WI38 (cell line): ENCODE measurements at regions not wholly inside any gene's neighbourhood (a gene's known extent, or its start where the extent isn't known, plus 50 kb on each side); places are given as distances from the start of the nearest gene placed in this dataset.

Source experiments
- H3K4me3 ChIP-seq: 2 replicates; pipeline ENCODE4 v1.5.1; 2011; ENCODE audit warnings: low read depth, mild to moderate bottlenecking, control low read depth, low read length
- CTCF ChIP-seq: IDR thresholded peaks from 2 replicates; pipeline ENCODE4 v1.5.1; 2012; ENCODE audit warnings: low read depth, mild to moderate bottlenecking, control low read depth, low read length

GRCh38 chr13:89721216-89721615 is 1626.3 kb upstream of the MIR17HG start:
- no peak overlapping the region for H3K4me3 ChIP-seq
- TF ChIP-seq CTCF = no peak

- TF ChIP-seq CTCF = no peak
- H3K4me3 ChIP-seq = no peak overlapping the region
Measured at GRCh38 chr13:89726690-89727435, 1620.6 kb upstream of the MIR17HG start.

- no peak for TF ChIP-seq CTCF
- no peak overlapping the region for H3K4me3 ChIP-seq
Measured at GRCh38 chr13:89733829-89734228, 1613.7 kb upstream of the MIR17HG start.

GRCh38 chr13:89737051-89737450 is 1610.4 kb upstream of the MIR17HG start:
- no peak for TF ChIP-seq CTCF
- H3K4me3 ChIP-seq = no peak overlapping the region

GRCh38 chr13:89738072-89738471 is 1609.4 kb upstream of the MIR17HG start:
- no peak for TF ChIP-seq CTCF
- H3K4me3 ChIP-seq = no peak overlapping the region

GRCh38 chr13:89740994-89741685 is 1606.3 kb upstream of the MIR17HG start:
- no peak overlapping the region for H3K4me3 ChIP-seq
- no peak for TF ChIP-seq CTCF

- H3K4me3 ChIP-seq = no peak overlapping the region
- TF ChIP-seq CTCF = no peak
Measured at GRCh38 chr13:89746554-89746953, 1600.9 kb upstream of the MIR17HG start.
